Midbrain (tissue), 1 donor: ENCODE measurements at regions not wholly inside any gene's neighbourhood (a gene's known extent, or its start where the extent isn't known, plus 50 kb on each side); places are given as distances from the start of the nearest gene placed in this dataset.
"Not testable (repeated sequence)": the region's sequence is repeated elsewhere in the genome, so short reads cannot be mapped to it uniquely, and the experiment has no call there.

Experiments
- DNase-seq: peaks from one replicate; lab custom pipeline; 2025; lab: John Stamatoyannopoulos, UW

GRCh38 chr13:44055681-44056080 is 176.0 kb downstream of the LACC1 start:
- DNase-seq: not testable (repeated sequence)

GRCh38 chr13:44058067-44058466 is 178.4 kb downstream of the LACC1 start:
- no peak for DNase-seq

GRCh38 chr13:44058624-44059215 is 179.0 kb downstream of the LACC1 start:
- no peak for DNase-seq

GRCh38 chr13:44061876-44062275 is 182.2 kb downstream of the LACC1 start:
- no peak for DNase-seq

GRCh38 chr13:44063467-44063866 is 183.8 kb downstream of the LACC1 start:
- DNase-seq: no peak

- DNase-seq: no peak
Measured at GRCh38 chr13:44063881-44064280, 184.2 kb downstream of the LACC1 start.

GRCh38 chr13:44064357-44064756 is 184.7 kb downstream of the LACC1 start:
- DNase-seq: no peak

GRCh38 chr13:44068169-44068568 is 188.5 kb downstream of the LACC1 start:
- DNase-seq: no peak

GRCh38 chr13:44068737-44069136 is 189.0 kb downstream of the LACC1 start:
- no peak for DNase-seq

GRCh38 chr13:44072536-44072935 is 192.8 kb downstream of the LACC1 start:
- DNase-seq: no peak

GRCh38 chr13:44074611-44075010 is 194.9 kb downstream of the LACC1 start:
- no peak for DNase-seq

- no peak for DNase-seq
Measured at GRCh38 chr13:44075113-44075512, 195.4 kb downstream of the LACC1 start.

GRCh38 chr13:44078806-44079376 is 199.2 kb downstream of the LACC1 start:
- no peak for DNase-seq

- DNase-seq: no peak
Measured at GRCh38 chr13:44079413-44080205, 199.9 kb downstream of the LACC1 start.

- no peak for DNase-seq
Measured at GRCh38 chr13:44084146-44084545, 204.4 kb downstream of the LACC1 start.

- no peak for DNase-seq
Measured at GRCh38 chr13:44086389-44086788, 206.7 kb downstream of the LACC1 start.

- no peak for DNase-seq
Measured at GRCh38 chr13:44088411-44088810, 208.7 kb downstream of the LACC1 start.

- no peak for DNase-seq
Measured at GRCh38 chr13:44088991-44089413, 209.3 kb downstream of the LACC1 start.

GRCh38 chr13:44089452-44089851 is 209.7 kb downstream of the LACC1 start:
- no peak for DNase-seq

- no peak for DNase-seq
Measured at GRCh38 chr13:44092078-44092970, 212.6 kb downstream of the LACC1 start.

GRCh38 chr13:44093607-44094564 is 214.2 kb downstream of the LACC1 start:
- DNase-seq: no peak
